OCI-LY1 (cell line): ENCODE measurements at regions not wholly inside any gene's neighbourhood (a gene's known extent, or its start where the extent isn't known, plus 50 kb on each side); places are given as distances from the start of the nearest gene placed in this dataset.

Experiments used
- H2AFZ ChIP-seq: fragments of 200-600 bp; sonication (generic), shearing (Covaris generic); 2 replicates; pipeline ENCODE4 v1.6.0; 2014; ENCODE audit warnings: antibody characterized with exemption, mild to moderate bottlenecking, low read length
- H3F3A ChIP-seq: fragments of 200-600 bp; sonication (generic), shearing (Covaris generic); 2 replicates; pipeline ENCODE4 v1.6.0; 2014; ENCODE audit warnings: mild to moderate bottlenecking, antibody characterized with exemption, low read length, moderate library complexity; ENCODE audit not compliant: insufficient read depth
- H3K27ac ChIP-seq: fragments of 200-600 bp; sonication (generic); 2 replicates; pipeline ENCODE4 v1.5.1; 2014; ENCODE audit warnings: low read length, mixed run types, mild to moderate bottlenecking, low read depth; ENCODE audit not compliant: poor library complexity, severe bottlenecking
- H3K27me3 ChIP-seq: fragments of 200-600 bp; sonication (generic); 2 replicates; pipeline ENCODE4 v1.6.0; 2014; ENCODE audit warnings: antibody characterized with exemption, mild to moderate bottlenecking, low read length, moderate library complexity; ENCODE audit not compliant: insufficient read depth
- H3K36me3 ChIP-seq: fragments of 200-600 bp; sonication (generic); 2 replicates; pipeline ENCODE4 v1.6.1; 2014; ENCODE audit warnings: mild to moderate bottlenecking, antibody characterized with exemption, low read length, moderate library complexity, mixed read lengths; ENCODE audit not compliant: insufficient read depth
- H3K4me1 ChIP-seq: fragments of 200-600 bp; sonication (generic); 2 replicates; pipeline ENCODE4 v1.5.1; 2014; ENCODE audit warnings: mild to moderate bottlenecking, low read length, moderate library complexity; ENCODE audit not compliant: insufficient read depth, severe bottlenecking
- H3K4me2 ChIP-seq: fragments of 200-600 bp; sonication (generic), shearing (Covaris generic); 2 replicates; pipeline ENCODE4 v1.6.1; 2014; ENCODE audit warnings: low read length
- H3K4me3 ChIP-seq: fragments of 200-600 bp; sonication (generic); 2 replicates; pipeline ENCODE4 v1.5.1; 2014; ENCODE audit warnings: low read length, low read depth, mild to moderate bottlenecking, mixed read lengths; ENCODE audit not compliant: poor library complexity, severe bottlenecking
- H3K79me2 ChIP-seq: fragments of 200-600 bp; shearing (Covaris generic); 2 replicates; pipeline ENCODE4 v1.6.1; 2016; ENCODE audit warnings: mixed run types, low read length, mixed read lengths; ENCODE audit not compliant: insufficient read depth
- H3K9ac ChIP-seq: fragments of 200-600 bp; sonication (generic), shearing (Covaris generic); 2 replicates; pipeline ENCODE4 v1.6.1; 2014; ENCODE audit warnings: mild to moderate bottlenecking, low read length, mixed read lengths
- H3K9me2 ChIP-seq: fragments of 200-600 bp; sonication (generic), shearing (Covaris generic); 2 replicates; pipeline ENCODE4 v1.6.1; 2014; ENCODE audit warnings: low read depth, mild to moderate bottlenecking, low read length, mixed read lengths
- H3K9me3 ChIP-seq: fragments of 200-600 bp; shearing (Covaris generic); 2 replicates; pipeline ENCODE4 v1.6.1; 2014; ENCODE audit warnings: low read length, mixed read lengths
- H4K20me1 ChIP-seq: fragments of 200-600 bp; sonication (generic), shearing (Covaris generic); 2 replicates; pipeline ENCODE4 v1.6.0; 2016; ENCODE audit warnings: mild to moderate bottlenecking, low read length; ENCODE audit not compliant: insufficient read depth
- CTCF ChIP-seq: fragments of 200-600 bp; sonication (generic), shearing (Covaris generic); IDR thresholded peaks from 2 replicates; pipeline ENCODE4 v1.5.1; 2017; ENCODE audit warnings: mild to moderate bottlenecking, antibody characterized with exemption, low read length, moderate library complexity, mixed read lengths
- EZH2 ChIP-seq: fragments of 200-600 bp; sonication (generic), shearing (Covaris generic); IDR thresholded peaks from 2 replicates; pipeline ENCODE4 v1.8.0; 2017; ENCODE audit warnings: borderline replicate concordance, mixed run types, mild to moderate bottlenecking, antibody characterized with exemption, low read length, moderate library complexity, mixed read lengths

- no peak overlapping the region for H3K4me3 ChIP-seq
- H3K27ac ChIP-seq = no peak overlapping the region
- TF ChIP-seq CTCF (no peak), EZH2 (no peak)
- H3K9me3 ChIP-seq = no peaks in the 10 kb centered on the region
- H3K79me2 ChIP-seq = no peaks in the 10 kb centered on the region
- no peak overlapping the region for H2AFZ ChIP-seq
- H3F3A ChIP-seq = no peaks in the 10 kb centered on the region
- no peak overlapping the region for H3K9ac ChIP-seq
- H3K4me1 ChIP-seq = no peaks in the 10 kb centered on the region
- H3K36me3 ChIP-seq = no peaks in the 10 kb centered on the region
- H3K4me2 ChIP-seq = no peak overlapping the region
- no peaks in the 10 kb centered on the region for H3K9me2 ChIP-seq
- no peaks in the 10 kb centered on the region for H3K27me3 ChIP-seq
- H4K20me1 ChIP-seq = no peaks in the 10 kb centered on the region
Observed at GRCh38 chr11:122304306-122304705, 188.3 kb upstream of the BLID start.

- H2AFZ ChIP-seq = no peak overlapping the region
- no peaks in the 10 kb centered on the region for H3K9me3 ChIP-seq
- no peak overlapping the region for H3K9ac ChIP-seq
- no peak overlapping the region for H3K4me3 ChIP-seq
- H3K4me1 ChIP-seq = no peaks in the 10 kb centered on the region
- H3K36me3 ChIP-seq = no peaks in the 10 kb centered on the region
- no peaks in the 10 kb centered on the region for H3K27me3 ChIP-seq
- no peak overlapping the region for H3K4me2 ChIP-seq
- no peaks in the 10 kb centered on the region for H3F3A ChIP-seq
- TF ChIP-seq EZH2 (no peak), CTCF (no peak)
- no peaks in the 10 kb centered on the region for H3K79me2 ChIP-seq
- H3K9me2 ChIP-seq = no peaks in the 10 kb centered on the region
- no peaks in the 10 kb centered on the region for H4K20me1 ChIP-seq
- no peak overlapping the region for H3K27ac ChIP-seq
Observed at GRCh38 chr11:122294041-122294440, 178.0 kb upstream of the BLID start.

- H3K9me2 ChIP-seq = no peaks in the 10 kb centered on the region
- no peaks in the 10 kb centered on the region for H3K36me3 ChIP-seq
- no peaks in the 10 kb centered on the region for H3K27me3 ChIP-seq
- no peaks in the 10 kb centered on the region for H4K20me1 ChIP-seq
- no peak overlapping the region for H3K9ac ChIP-seq
- no peak overlapping the region for H3K4me3 ChIP-seq
- H3F3A ChIP-seq = no peaks in the 10 kb centered on the region
- no peak overlapping the region for H3K27ac ChIP-seq
- no peaks in the 10 kb centered on the region for H3K9me3 ChIP-seq
- H3K4me2 ChIP-seq = no peak overlapping the region
- TF ChIP-seq EZH2 (no peak), CTCF (no peak)
- no peaks in the 10 kb centered on the region for H3K79me2 ChIP-seq
- no peak overlapping the region for H2AFZ ChIP-seq
- H3K4me1 ChIP-seq = no peaks in the 10 kb centered on the region
Observed at GRCh38 chr11:122293296-122294023, 177.4 kb upstream of the BLID start.
